Cardiac muscle cell (in vitro differentiated cells and primary cell): ENCODE measurements at regions not wholly inside any gene's neighbourhood (a gene's known extent, or its start where the extent isn't known, plus 50 kb on each side); places are given as distances from the start of the nearest gene placed in this dataset.

Experiments used
- DNase-seq, 2 donors: peaks; one replicate each; pipeline versions ENCODE4 v3.0.0 to v3.0.0-alpha.2; 2010 to 2017; ENCODE audit warnings: low read depth in 1 of 2, low spot score in 1 of 2
- H3K27ac ChIP-seq: fragments of 200-600 bp; sonication (generic); 2 replicates; pipeline ENCODE4 v1.5.1; 2016
- H3K27me3 ChIP-seq: fragments of 200-600 bp; sonication (generic); 2 replicates; pipeline ENCODE4 v1.6.0; 2016; ENCODE audit warnings: control low read depth
- H3K36me3 ChIP-seq: fragments of 200-600 bp; sonication (generic); 2 replicates; pipeline ENCODE4 v1.5.1; 2016; ENCODE audit warnings: control low read depth
- H3K4me1 ChIP-seq: fragments of 200-600 bp; sonication (generic); 2 replicates; pipeline ENCODE4 v1.8.1; 2017; ENCODE audit warnings: low read depth, mild to moderate bottlenecking, mixed run types
- H3K4me3 ChIP-seq: fragments of 200-600 bp; sonication (generic); 2 replicates; pipeline ENCODE4 v1.5.1; 2016; ENCODE audit warnings: mild to moderate bottlenecking
- H3K9me3 ChIP-seq: fragments of 200-600 bp; sonication (generic); 2 replicates; pipeline ENCODE4 v1.5.1; 2017; ENCODE audit warnings: low read depth, mild to moderate bottlenecking, control low read depth
- CTCF ChIP-seq: IDR thresholded peaks from 2 replicates; pipeline ENCODE4 v1.5.1; 2012; ENCODE audit warnings: low read depth, mild to moderate bottlenecking, low read length

- H3K27me3 ChIP-seq: no peaks in the 10 kb centered on the region
- H3K27ac ChIP-seq: no peak overlapping the region
Measured at GRCh38 chr3:22980346-22980745, 222.8 kb upstream of the UBE2E2 start.

DNA sequence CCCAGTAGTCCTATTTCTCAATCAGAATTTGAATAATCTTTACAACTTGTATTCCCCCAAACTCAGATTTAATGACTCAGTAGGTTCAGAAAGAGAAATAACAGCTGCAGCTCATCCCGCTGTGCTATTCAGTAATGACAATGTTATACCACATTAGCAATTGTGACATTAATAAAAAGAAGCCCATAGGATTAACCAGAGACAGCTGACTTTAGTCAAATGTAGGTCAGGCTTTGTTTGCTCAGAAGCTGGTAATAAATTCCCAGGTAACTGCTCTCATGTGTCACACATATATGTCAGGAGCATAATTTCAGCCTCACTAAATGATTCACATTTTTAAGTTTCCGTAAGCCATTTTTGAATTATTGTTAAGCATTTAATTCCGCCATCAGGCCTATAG, 222.0 kb upstream of the UBE2E2 start:
- Histone ChIP-seq H3K4me3 (no peak overlapping the region), H3K4me1 (peaks cover 40% of the 10 kb centered on the region), H3K27me3 (no peaks in the 10 kb centered on the region), H3K27ac (no peak overlapping the region), H3K36me3 (no peaks in the 10 kb centered on the region), H3K9me3 (no peaks in the 10 kb centered on the region)
- no peak for TF ChIP-seq CTCF
- DNase-seq: peak in 1 of 2 donors; percentile 37

More at GRCh38 chr3:22980346-22980745, 222.8 kb upstream of the UBE2E2 start:
- Histone ChIP-seq H3K9me3 (no peaks in the 10 kb centered on the region), H3K4me1 (peaks cover 40% of the 10 kb centered on the region), H3K36me3 (no peaks in the 10 kb centered on the region), H3K4me3 (no peak overlapping the region)
- DNase-seq: peak; percentile 65 to 83
- no peak for TF ChIP-seq CTCF

DNA sequence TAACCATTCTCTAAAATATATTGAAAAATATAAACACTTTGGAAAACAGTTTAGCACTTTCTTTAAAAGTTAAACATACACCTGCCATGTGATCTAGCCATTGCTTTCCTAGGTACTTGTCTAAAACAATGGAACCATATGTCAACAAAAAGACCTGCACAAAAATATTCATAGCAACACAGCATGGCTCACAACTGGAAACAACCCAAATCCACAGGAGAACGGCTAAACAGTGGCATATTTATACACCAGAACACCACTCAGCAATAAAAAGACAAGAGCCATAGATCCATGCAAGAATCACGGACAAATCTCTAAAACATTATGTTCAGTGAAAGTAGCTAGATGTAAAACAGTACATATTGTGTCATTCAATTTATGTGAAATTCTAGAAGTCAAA, 221.3 kb upstream of the UBE2E2 start:
- H3K9me3 ChIP-seq: no peaks in the 10 kb centered on the region
- no peaks in the 10 kb centered on the region for H3K36me3 ChIP-seq
- H3K4me3 ChIP-seq: no peak overlapping the region
- H3K27ac ChIP-seq: no peak overlapping the region
- no peak for TF ChIP-seq CTCF
- peaks cover 40% of the 10 kb centered on the region for H3K4me1 ChIP-seq
- no peaks in the 10 kb centered on the region for H3K27me3 ChIP-seq
- DNase-seq: no peak

- no peak for TF ChIP-seq CTCF
- H3K4me3 ChIP-seq: no peak overlapping the region
- no peaks in the 10 kb centered on the region for H3K27me3 ChIP-seq
- peak; percentile 12 to 69 for DNase-seq
- no peaks in the 10 kb centered on the region for H3K36me3 ChIP-seq
- H3K9me3 ChIP-seq: no peaks in the 10 kb centered on the region
- peaks cover 38% of the 10 kb centered on the region for H3K4me1 ChIP-seq
- H3K27ac ChIP-seq: no peak overlapping the region
Measured at GRCh38 chr3:22982981-22983587, 220.0 kb upstream of the UBE2E2 start.

DNA sequence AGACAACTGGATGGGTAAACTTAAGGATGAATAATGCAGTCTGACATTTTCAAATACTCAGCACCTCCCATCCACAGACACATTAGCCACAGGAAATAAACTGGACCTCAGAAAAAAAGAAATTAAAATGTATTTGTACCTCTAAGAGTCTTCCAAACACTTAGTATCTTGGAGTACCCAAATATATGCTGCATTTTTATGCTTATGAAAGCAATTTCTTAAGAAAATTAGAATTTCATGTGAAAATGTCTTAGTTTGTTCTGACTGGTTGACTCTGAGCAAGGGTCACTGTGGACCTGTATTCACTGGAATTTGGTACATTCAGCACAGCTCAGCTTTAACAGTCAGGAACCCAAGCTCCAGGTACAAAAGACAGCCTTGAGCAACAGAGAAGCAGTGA, 216.2 kb upstream of the UBE2E2 start:
- H3K4me3 ChIP-seq: no peak overlapping the region
- no peak for DNase-seq
- no peak for TF ChIP-seq CTCF
- no peaks in the 10 kb centered on the region for H3K27me3 ChIP-seq
- H3K27ac ChIP-seq: no peak overlapping the region
- no peaks in the 10 kb centered on the region for H3K36me3 ChIP-seq
- peaks cover 10% of the 10 kb centered on the region for H3K4me1 ChIP-seq
- no peaks in the 10 kb centered on the region for H3K9me3 ChIP-seq
